Stimulated activated memory B cell treated with anti-CD40 and anti-IgM and Interleukin-4, amounts not matched to agents 10 μg/mL and 1 μg/mL and 100 μg/mL, for 72 hours (primary cell): ENCODE measurements at regions not wholly inside any gene's neighbourhood (a gene's known extent, or its start where the extent isn't known, plus 50 kb on each side); places are given as distances from the start of the nearest gene placed in this dataset.

Source experiments
- ATAC-seq: fragments of 150-1000 bp; cut with Tn5 transposase; 2 replicates; pipeline ENCODE4 v1.10.0; 2021
- H3K27ac Mint-ChIP-seq: one replicate; pipeline ENCODE4 v1.8.0; 2022; ENCODE audit warnings: mild to moderate bottlenecking, mixed read lengths
- H3K27me3 Mint-ChIP-seq: one replicate; pipeline ENCODE4 v1.8.0; 2022; ENCODE audit warnings: mixed read lengths
- H3K36me3 Mint-ChIP-seq: one replicate; pipeline ENCODE4 v1.8.0; 2022; ENCODE audit warnings: mixed read lengths
- H3K4me1 Mint-ChIP-seq: one replicate; pipeline ENCODE4 v1.8.0; 2022; ENCODE audit warnings: mixed read lengths
- H3K4me3 Mint-ChIP-seq: one replicate; pipeline ENCODE4 v1.8.0; 2022; ENCODE audit warnings: mild to moderate bottlenecking, moderate library complexity, mixed read lengths
- H3K9me3 Mint-ChIP-seq: one replicate; pipeline ENCODE4 v1.8.0; 2022; ENCODE audit warnings: mixed read lengths

- Mint-ChIP-seq H3K27me3 (peaks cover 18% of the 10 kb centered on the region), H3K4me1 (no peaks in the 10 kb centered on the region), H3K36me3 (no peaks in the 10 kb centered on the region), H3K4me3 (no peak overlapping the region), H3K27ac (no peak overlapping the region), H3K9me3 (peaks cover 13% of the 10 kb centered on the region)
- ATAC-seq, result no peak
Observed at GRCh38 chr22:48980918-48981317, 846.8 kb downstream of the BRD1 start.

GRCh38 chr22:48980409-48980808 lies 847.3 kb downstream of the BRD1 start:
- ATAC-seq, result no peak
- peaks cover 11% of the 10 kb centered on the region for H3K9me3 Mint-ChIP-seq
- no peak overlapping the region for H3K4me3 Mint-ChIP-seq
- no peaks in the 10 kb centered on the region for H3K36me3 Mint-ChIP-seq
- H3K4me1 Mint-ChIP-seq, result no peaks in the 10 kb centered on the region
- H3K27me3 Mint-ChIP-seq, result peaks cover 23% of the 10 kb centered on the region
- H3K27ac Mint-ChIP-seq, result no peak overlapping the region

- Mint-ChIP-seq H3K36me3 (no peaks in the 10 kb centered on the region), H3K27me3 (peaks cover 33% of the 10 kb centered on the region), H3K4me1 (no peaks in the 10 kb centered on the region), H3K27ac (no peak overlapping the region), H3K9me3 (peaks cover 6% of the 10 kb centered on the region), H3K4me3 (no peak overlapping the region)
- ATAC-seq, result no peak
Observed at GRCh38 chr22:48979482-48979881, 848.2 kb downstream of the BRD1 start.

- Mint-ChIP-seq H3K4me1 (no peaks in the 10 kb centered on the region), H3K27ac (no peak overlapping the region), H3K36me3 (no peaks in the 10 kb centered on the region), H3K27me3 (peaks cover 42% of the 10 kb centered on the region), H3K9me3 (peaks cover 6% of the 10 kb centered on the region), H3K4me3 (no peak overlapping the region)
- ATAC-seq, result no peak
Observed at GRCh38 chr22:48976556-48977535, 850.8 kb downstream of the BRD1 start.

- no peak overlapping the region for H3K4me3 Mint-ChIP-seq
- ATAC-seq, result no peak
- peaks cover 6% of the 10 kb centered on the region for H3K9me3 Mint-ChIP-seq
- H3K27me3 Mint-ChIP-seq, result peaks cover 41% of the 10 kb centered on the region
- no peaks in the 10 kb centered on the region for H3K36me3 Mint-ChIP-seq
- no peak overlapping the region for H3K27ac Mint-ChIP-seq
- no peaks in the 10 kb centered on the region for H3K4me1 Mint-ChIP-seq
Observed at GRCh38 chr22:48975886-48976285, 851.8 kb downstream of the BRD1 start.

GRCh38 chr22:48975316-48975741 lies 852.3 kb downstream of the BRD1 start:
- peak; percentile 25 for ATAC-seq

GRCh38 chr22:48974443-48975315 lies 853.0 kb downstream of the BRD1 start:
- Mint-ChIP-seq H3K4me3 (no peak overlapping the region), H3K36me3 (no peaks in the 10 kb centered on the region), H3K9me3 (peaks cover 3% of the 10 kb centered on the region), H3K27me3 (peaks cover 41% of the 10 kb centered on the region), H3K4me1 (no peaks in the 10 kb centered on the region), H3K27ac (no peak overlapping the region)
- peak; percentile 49 for ATAC-seq

More at GRCh38 chr22:48975316-48975741, 852.3 kb downstream of the BRD1 start:
- no peaks in the 10 kb centered on the region for H3K36me3 Mint-ChIP-seq
- no peak overlapping the region for H3K27ac Mint-ChIP-seq
- H3K9me3 Mint-ChIP-seq, result peaks cover 3% of the 10 kb centered on the region
- no peaks in the 10 kb centered on the region for H3K4me1 Mint-ChIP-seq
- H3K27me3 Mint-ChIP-seq, result peaks cover 41% of the 10 kb centered on the region
- H3K4me3 Mint-ChIP-seq, result no peak overlapping the region

- Mint-ChIP-seq H3K27me3 (peaks cover 41% of the 10 kb centered on the region), H3K9me3 (peaks cover 1% of the 10 kb centered on the region), H3K27ac (no peak overlapping the region), H3K4me3 (no peak overlapping the region), H3K4me1 (no peaks in the 10 kb centered on the region), H3K36me3 (no peaks in the 10 kb centered on the region)
- peak; percentile 13 for ATAC-seq
Observed at GRCh38 chr22:48973694-48974041, 854.0 kb downstream of the BRD1 start.

- ATAC-seq, result no peak
- Mint-ChIP-seq H3K4me1 (no peaks in the 10 kb centered on the region), H3K27me3 (peaks cover 41% of the 10 kb centered on the region), H3K9me3 (no peaks in the 10 kb centered on the region), H3K27ac (no peak overlapping the region), H3K4me3 (no peak overlapping the region), H3K36me3 (no peaks in the 10 kb centered on the region)
Observed at GRCh38 chr22:48972979-48973693, 854.5 kb downstream of the BRD1 start.

GRCh38 chr22:48968201-48968959 lies 859.3 kb downstream of the BRD1 start:
- Mint-ChIP-seq H3K9me3 (peaks cover 7% of the 10 kb centered on the region), H3K27ac (no peak overlapping the region), H3K36me3 (no peaks in the 10 kb centered on the region), H3K4me3 (no peak overlapping the region), H3K4me1 (no peaks in the 10 kb centered on the region), H3K27me3 (peaks cover 9% of the 10 kb centered on the region)
- peak; percentile 58 for ATAC-seq

GRCh38 chr22:48963405-48963804 lies 864.3 kb downstream of the BRD1 start:
- Mint-ChIP-seq H3K4me3 (no peak overlapping the region), H3K27me3 (peaks cover 39% of the 10 kb centered on the region), H3K36me3 (no peaks in the 10 kb centered on the region), H3K4me1 (no peaks in the 10 kb centered on the region), H3K9me3 (peaks cover 10% of the 10 kb centered on the region), H3K27ac (no peak overlapping the region)
- no peak for ATAC-seq

- no peak for ATAC-seq
- no peaks in the 10 kb centered on the region for H3K36me3 Mint-ChIP-seq
- H3K4me3 Mint-ChIP-seq, result no peak overlapping the region
- H3K4me1 Mint-ChIP-seq, result no peaks in the 10 kb centered on the region
- H3K27me3 Mint-ChIP-seq, result peaks cover 39% of the 10 kb centered on the region
- H3K27ac Mint-ChIP-seq, result no peak overlapping the region
- H3K9me3 Mint-ChIP-seq, result peaks cover 14% of the 10 kb centered on the region
Observed at GRCh38 chr22:48961705-48962104, 866.0 kb downstream of the BRD1 start.

GRCh38 chr22:48960980-48961660 lies 866.6 kb downstream of the BRD1 start:
- Mint-ChIP-seq H3K4me3 (no peak overlapping the region), H3K9me3 (peaks cover 20% of the 10 kb centered on the region), H3K27me3 (peaks cover 39% of the 10 kb centered on the region), H3K27ac (no peak overlapping the region), H3K36me3 (no peaks in the 10 kb centered on the region), H3K4me1 (no peaks in the 10 kb centered on the region)
- no peak for ATAC-seq

- H3K27me3 Mint-ChIP-seq, result peaks cover 39% of the 10 kb centered on the region
- no peaks in the 10 kb centered on the region for H3K4me1 Mint-ChIP-seq
- H3K4me3 Mint-ChIP-seq, result no peak overlapping the region
- peaks cover 22% of the 10 kb centered on the region for H3K9me3 Mint-ChIP-seq
- ATAC-seq, result no peak
- H3K36me3 Mint-ChIP-seq, result no peaks in the 10 kb centered on the region
- H3K27ac Mint-ChIP-seq, result no peak overlapping the region
Observed at GRCh38 chr22:48960576-48960975, 867.1 kb downstream of the BRD1 start.
